ENCODE measurements at regions not wholly inside any gene's neighbourhood (a gene's known extent, or its start where the extent isn't known, plus 50 kb on each side); places are given as distances from the start of the nearest gene placed in this dataset.

GRCh38 chr3:25128735-25129134 is 299.3 kb upstream of the RARB start:
- no peak for TF ChIP-seq CTCF (IDR thresholded peaks at IDR 0.05; ENCODE audit: insufficient read depth, low read depth, low read length)
- H3K4me3 ChIP-seq (ENCODE audit: low read depth, low read length), result no peak overlapping the region
- DNase-seq (ENCODE audit: low read depth), result no peak

- DNase-seq (ENCODE audit: low read depth), result no peak
- H3K4me3 ChIP-seq (ENCODE audit: low read depth, low read length), result no peak overlapping the region
- TF ChIP-seq CTCF (IDR thresholded peaks at IDR 0.05; ENCODE audit: insufficient read depth, low read depth, low read length), result no peak
Observed at GRCh38 chr3:25130724-25131520, 297.1 kb upstream of the RARB start.

- no peak for TF ChIP-seq CTCF (IDR thresholded peaks at IDR 0.05; ENCODE audit: insufficient read depth, low read depth, low read length)
- no peak for DNase-seq (ENCODE audit: low read depth)
- no peak overlapping the region for H3K4me3 ChIP-seq (ENCODE audit: low read depth, low read length)
Observed at GRCh38 chr3:25133588-25133987, 294.5 kb upstream of the RARB start.

GRCh38 chr3:25137606-25138005 is 290.5 kb upstream of the RARB start:
- H3K4me3 ChIP-seq (ENCODE audit: low read depth, low read length), result no peak overlapping the region
- TF ChIP-seq CTCF (IDR thresholded peaks at IDR 0.05; ENCODE audit: insufficient read depth, low read depth, low read length), result no peak

GRCh38 chr3:25139267-25139666 is 288.8 kb upstream of the RARB start:
- no peak overlapping the region for H3K4me3 ChIP-seq (ENCODE audit: low read depth, low read length)
- DNase-seq (ENCODE audit: low read depth), result no peak
- no peak for TF ChIP-seq CTCF (IDR thresholded peaks at IDR 0.05; ENCODE audit: insufficient read depth, low read depth, low read length)

More at GRCh38 chr3:25137606-25138005, 290.5 kb upstream of the RARB start:
- DNase-seq (ENCODE audit: low read depth), result no peak

GRCh38 chr3:25142609-25143355 is 285.3 kb upstream of the RARB start:
- no peak for TF ChIP-seq CTCF (IDR thresholded peaks at IDR 0.05; ENCODE audit: insufficient read depth, low read depth, low read length)

More at GRCh38 chr3:25142609-25143355, 285.3 kb upstream of the RARB start:
- H3K4me3 ChIP-seq (ENCODE audit: low read depth, low read length), result no peak overlapping the region
- no peak for DNase-seq (ENCODE audit: low read depth)
